ENCODE measurements at regions not wholly inside any gene's neighbourhood (a gene's known extent, or its start where the extent isn't known, plus 50 kb on each side); places are given as distances from the start of the nearest gene placed in this dataset.

DNA sequence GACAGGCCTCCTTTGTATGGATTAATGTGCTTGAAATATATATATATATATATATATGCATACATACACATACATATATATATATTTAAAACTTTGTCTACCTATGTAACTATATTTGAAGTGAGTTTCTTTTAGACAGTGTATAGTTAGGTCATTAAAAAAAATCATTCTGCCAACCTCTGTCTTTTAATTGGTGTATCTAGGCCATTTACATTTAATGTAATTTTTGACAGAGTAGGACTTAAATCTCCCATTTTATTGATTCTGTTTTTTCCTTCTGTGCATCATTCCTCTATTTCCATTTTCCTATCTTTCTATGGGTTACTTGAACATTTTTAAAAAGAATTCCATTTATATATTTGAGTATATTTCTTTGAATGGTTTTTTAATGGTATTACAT, 125.2 kb downstream of the IRF8 start:
- Histone ChIP-seq H3K4me1 (no peaks in the 10 kb centered on the region), H3K4me3 (no peak overlapping the region), H3K27ac (no peak overlapping the region), H3K27me3 (no peaks in the 10 kb centered on the region), H3K9me3 (no peaks in the 10 kb centered on the region), H3K36me3 (ENCODE audit: low read depth, missing control alignments) (no peaks in the 10 kb centered on the region)
- TF ChIP-seq POLR2A (IDR thresholded peaks at IDR 0.05) (no peak), CTCF (IDR thresholded peaks at IDR 0.05) (no peak)
- DNase-seq: no peak
- intact Hi-C loops (cut with DNase I; ENCODE audit: low total_unique reads): no loop called here

GRCh38 chr16:86025706-86026105, 126.7 kb downstream of the IRF8 start:
- intact Hi-C loops (cut with DNase I; ENCODE audit: low total_unique reads): no loop called here
- Histone ChIP-seq H3K4me1 (no peaks in the 10 kb centered on the region), H3K27ac (no peak overlapping the region), H3K27me3 (no peaks in the 10 kb centered on the region), H3K4me3 (no peak overlapping the region), H3K36me3 (ENCODE audit: low read depth, missing control alignments) (no peaks in the 10 kb centered on the region), H3K9me3 (no peaks in the 10 kb centered on the region)
- no peak for DNase-seq
- WGBS, 2 donors: 77 to 88% methylated on average over 2 to 3 of the region's 3 CpGs
- no peak for TF ChIP-seq POLR2A (IDR thresholded peaks at IDR 0.05)
- TF ChIP-seq CTCF (IDR thresholded peaks at IDR 0.05): no peak

GRCh38 chr16:86026171-86026910, 127.4 kb downstream of the IRF8 start:
- intact Hi-C loops (cut with DNase I; ENCODE audit: low total_unique reads): no loop called here
- Histone ChIP-seq H3K36me3 (ENCODE audit: low read depth, missing control alignments) (no peaks in the 10 kb centered on the region), H3K27me3 (no peaks in the 10 kb centered on the region), H3K27ac (no peak overlapping the region), H3K4me1 (no peaks in the 10 kb centered on the region), H3K4me3 (no peak overlapping the region), H3K9me3 (no peaks in the 10 kb centered on the region)
- 80 to 87% methylated on average over 15 of the region's 15 CpGs for WGBS, 2 donors
- no peak for TF ChIP-seq POLR2A (IDR thresholded peaks at IDR 0.05)
- TF ChIP-seq CTCF (IDR thresholded peaks at IDR 0.05): no peak
- DNase-seq: no peak

- Histone ChIP-seq H3K27ac (no peak overlapping the region), H3K27me3 (no peaks in the 10 kb centered on the region), H3K36me3 (ENCODE audit: low read depth, missing control alignments) (no peaks in the 10 kb centered on the region), H3K4me1 (no peaks in the 10 kb centered on the region), H3K9me3 (no peaks in the 10 kb centered on the region), H3K4me3 (no peak overlapping the region)
- WGBS, 2 donors: 86 to 93% methylated on average over 7 of the region's 7 CpGs
- DNase-seq: no peak
- TF ChIP-seq POLR2A (IDR thresholded peaks at IDR 0.05) (no peak), CTCF (IDR thresholded peaks at IDR 0.05) (no peak)
- intact Hi-C loops (cut with DNase I; ENCODE audit: low total_unique reads): no loop called here
These were observed 128.0 kb downstream of the IRF8 start for GRCh38 chr16:86026916-86027315.

Data from testis (tissue), 2 donors.